ENCODE measurements at regions not wholly inside any gene's neighbourhood (a gene's known extent, or its start where the extent isn't known, plus 50 kb on each side); places are given as distances from the start of the nearest gene placed in this dataset.
"Not testable (repeated sequence)": the region's sequence is repeated elsewhere in the genome, so short reads cannot be mapped to it uniquely, and the experiment has no call there.

- DNase-seq = no peak
Measured at GRCh38 chr21:15119486-15119885, 54.7 kb upstream of the NRIP1 start.

GRCh38 chr21:15121097-15121654 lies 56.4 kb upstream of the NRIP1 start:
- no peak for DNase-seq

GRCh38 chr21:15121655-15122120 lies 56.9 kb upstream of the NRIP1 start:
- no peak for DNase-seq

- DNase-seq = no peak
Measured at GRCh38 chr21:15122241-15122640, 57.4 kb upstream of the NRIP1 start.

- no peak for DNase-seq
Measured at GRCh38 chr21:15124731-15125130, 59.9 kb upstream of the NRIP1 start.

GRCh38 chr21:15126948-15127347 lies 62.1 kb upstream of the NRIP1 start:
- DNase-seq = no peak

GRCh38 chr21:15127437-15127836 lies 62.6 kb upstream of the NRIP1 start:
- DNase-seq = no peak

- DNase-seq = no peak
Measured at GRCh38 chr21:15128267-15128666, 63.5 kb upstream of the NRIP1 start.

GRCh38 chr21:15128714-15129113 lies 63.9 kb upstream of the NRIP1 start:
- not testable (repeated sequence) for DNase-seq

- DNase-seq = no peak
Measured at GRCh38 chr21:15130326-15130725, 65.5 kb upstream of the NRIP1 start.

- DNase-seq = no peak
Measured at GRCh38 chr21:15130751-15131150, 66.0 kb upstream of the NRIP1 start.

GRCh38 chr21:15132781-15133180 lies 68.0 kb upstream of the NRIP1 start:
- no peak for DNase-seq

- DNase-seq = no peak
Measured at GRCh38 chr21:15134701-15135470, 70.1 kb upstream of the NRIP1 start.

- DNase-seq = no peak
Measured at GRCh38 chr21:15135867-15136629, 71.2 kb upstream of the NRIP1 start.

- no peak for DNase-seq
Measured at GRCh38 chr21:15138490-15138889, 73.7 kb upstream of the NRIP1 start.

GRCh38 chr21:15139898-15140297 lies 75.1 kb upstream of the NRIP1 start:
- peak; percentile 67 for DNase-seq

GRCh38 chr21:15140321-15141019 lies 75.7 kb upstream of the NRIP1 start:
- peak; percentile 64 for DNase-seq

GRCh38 chr21:15141261-15141970 lies 76.6 kb upstream of the NRIP1 start:
- DNase-seq = no peak

- DNase-seq = no peak
Measured at GRCh38 chr21:15144026-15144425, 79.2 kb upstream of the NRIP1 start.

- DNase-seq = no peak
Measured at GRCh38 chr21:15148437-15148836, 83.6 kb upstream of the NRIP1 start.

- DNase-seq = no peak
Measured at GRCh38 chr21:15149600-15150224, 84.9 kb upstream of the NRIP1 start.

All from renal pelvis (tissue), 1 donor.